Breast epithelium (tissue), 3 donors: ENCODE measurements at regions not wholly inside any gene's neighbourhood (a gene's known extent, or its start where the extent isn't known, plus 50 kb on each side); places are given as distances from the start of the nearest gene placed in this dataset.

Source experiments
- CTCF ChIP-seq, 3 donors: fragments of 450-650 bp; IDR thresholded peaks; one replicate each; pipeline ENCODE4 v1.5.1; 2016 to 2017; ENCODE audit warnings: antibody characterized with exemption in 3 of 3, mild to moderate bottlenecking in 3 of 3, moderate library complexity in 3 of 3
- POLR2A ChIP-seq: fragments of 450-650 bp; IDR thresholded peaks from one replicate; pipeline ENCODE4 v1.6.1; 2016; ENCODE audit warnings: antibody characterized with exemption, mild to moderate bottlenecking, moderate library complexity
- POLR2AphosphoS5 ChIP-seq, 3 donors: sonication (generic); formaldehyde crosslinking; IDR thresholded peaks; one replicate each; pipeline ENCODE4 v1.6.1; 2017; ENCODE audit warnings: antibody characterized with exemption in 3 of 3

DNA sequence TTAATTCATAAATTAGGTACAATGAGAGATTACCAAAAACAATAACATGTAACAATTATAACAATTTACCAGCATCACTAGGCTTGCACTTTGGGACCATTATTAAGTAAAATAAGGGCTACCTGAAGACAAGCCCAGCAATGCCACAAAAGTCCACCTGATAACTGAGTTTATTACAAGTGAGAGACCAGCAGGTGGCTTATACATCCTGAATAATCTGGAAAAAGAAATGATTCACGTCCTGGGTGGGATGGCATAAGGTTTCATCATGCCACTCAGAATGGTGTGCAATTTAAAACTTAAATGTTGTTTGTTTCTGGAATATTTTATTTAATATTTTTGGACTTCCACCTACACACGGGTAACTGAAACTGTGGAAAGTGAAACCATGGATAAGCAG is 1287.1 kb upstream of the GBE1 start:
- TF ChIP-seq CTCF (IDR thresholded peaks at IDR 0.05): no peak
- no peak for TF ChIP-seq POLR2A
- TF ChIP-seq POLR2AphosphoS5 (IDR thresholded peaks at IDR 0.05): no peak
